CD4-positive, alpha-beta T cell treated with Interleukin-6 for 4 hours (primary cell): ENCODE measurements at regions not wholly inside any gene's neighbourhood (a gene's known extent, or its start where the extent isn't known, plus 50 kb on each side); places are given as distances from the start of the nearest gene placed in this dataset.

Experiments
- DNase-seq: peaks from one replicate; pipeline ENCODE4 v3.0.0-alpha.2; 2020; ENCODE audit warnings: mixed read lengths

DNA sequence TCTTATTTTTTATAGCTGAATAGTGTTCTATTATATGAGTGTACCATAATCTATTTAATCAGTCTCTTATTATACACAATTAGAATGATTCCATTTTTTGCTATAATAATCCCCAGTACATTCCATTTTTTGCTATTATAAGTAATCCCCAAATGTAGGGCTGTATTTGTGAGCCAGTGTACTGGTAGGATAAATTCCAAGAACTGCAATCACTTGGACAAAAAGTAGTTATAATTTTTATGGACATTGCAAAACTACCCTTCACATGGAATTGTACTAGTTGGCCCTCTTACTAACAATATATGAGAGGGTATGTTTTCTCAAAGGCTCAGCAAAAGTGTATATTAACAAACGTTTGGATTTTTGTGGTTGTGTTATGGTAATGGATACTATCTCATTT, 481.7 kb upstream of the CLINT1 start:
- no peak for DNase-seq

DNA sequence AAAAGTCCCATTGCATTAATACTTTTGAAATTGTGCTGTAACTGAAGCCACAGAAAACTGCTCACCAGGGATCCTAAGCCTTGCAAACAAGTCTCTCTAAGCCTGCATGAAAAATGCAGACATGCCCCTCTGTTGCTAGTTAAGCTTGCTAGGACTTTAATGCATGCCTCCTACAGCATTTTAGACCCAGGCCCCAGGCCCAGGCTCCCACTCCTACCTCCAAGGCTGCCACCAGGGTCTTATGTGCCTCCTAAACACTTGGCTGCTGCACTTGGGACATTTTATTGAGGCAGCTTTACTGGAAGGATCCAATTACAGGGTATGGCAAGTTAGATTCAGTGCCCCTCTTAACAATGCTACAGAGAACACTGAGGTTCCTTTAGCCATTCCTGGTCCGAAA, 467.3 kb upstream of the CLINT1 start:
- DNase-seq = no peak

DNA sequence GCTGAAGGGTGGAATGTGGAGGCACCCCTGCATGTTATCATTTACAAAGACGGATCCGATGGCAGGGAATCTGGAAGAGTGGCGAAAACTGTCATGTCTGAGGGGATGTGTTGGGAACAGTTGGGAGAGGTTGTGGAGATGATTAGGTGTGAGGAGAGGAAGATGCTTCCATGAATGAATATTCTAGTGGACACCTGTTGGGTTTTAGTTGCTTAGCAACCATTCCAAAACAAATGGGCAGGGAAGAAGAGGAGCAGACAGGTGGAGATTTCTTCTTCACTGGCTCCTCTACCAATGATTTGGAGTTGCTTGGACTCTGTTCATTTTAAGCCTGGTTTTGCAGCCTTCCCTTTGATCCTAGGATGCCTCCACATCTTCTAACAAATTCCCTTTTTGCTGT, 465.3 kb upstream of the CLINT1 start:
- no peak for DNase-seq

DNA sequence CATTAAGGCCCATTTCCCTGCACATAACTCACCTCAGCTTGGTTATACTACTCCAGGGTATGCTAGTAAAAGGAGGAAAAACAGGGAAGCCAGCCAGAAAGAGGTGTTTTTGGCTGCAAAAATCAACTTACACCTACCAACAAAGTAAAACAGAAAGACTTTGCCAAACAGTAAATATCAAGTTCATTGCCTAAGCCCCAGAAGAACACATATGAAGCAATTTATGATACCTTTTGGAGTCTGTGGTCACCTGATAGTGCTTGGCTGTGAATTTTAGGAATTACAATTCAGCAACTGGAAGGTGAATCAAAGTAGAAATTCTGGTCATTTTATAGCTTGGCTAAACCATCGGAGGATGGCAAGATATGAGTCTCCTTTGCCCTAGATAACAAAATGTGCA, 463.7 kb upstream of the CLINT1 start:
- DNase-seq = no peak

DNA sequence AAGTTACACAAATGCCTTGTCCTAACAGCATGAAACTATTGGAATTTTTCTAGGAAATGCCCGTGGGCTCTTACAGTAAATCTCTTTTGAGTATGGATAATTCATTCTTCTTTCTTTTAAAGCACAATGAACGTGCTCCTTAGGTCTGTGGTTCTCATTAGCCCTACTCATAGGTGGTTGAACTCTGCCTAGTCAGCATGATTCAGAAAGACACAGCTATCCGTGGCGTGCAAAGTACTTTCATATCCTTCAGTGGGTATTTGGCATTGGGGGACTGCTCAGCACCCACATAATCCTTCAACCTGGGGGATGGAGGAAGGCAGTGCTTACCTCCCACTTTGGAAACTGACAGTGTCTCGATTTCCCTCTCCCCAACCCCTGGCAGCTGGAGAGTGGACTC, 462.0 kb upstream of the CLINT1 start:
- no peak for DNase-seq

DNA sequence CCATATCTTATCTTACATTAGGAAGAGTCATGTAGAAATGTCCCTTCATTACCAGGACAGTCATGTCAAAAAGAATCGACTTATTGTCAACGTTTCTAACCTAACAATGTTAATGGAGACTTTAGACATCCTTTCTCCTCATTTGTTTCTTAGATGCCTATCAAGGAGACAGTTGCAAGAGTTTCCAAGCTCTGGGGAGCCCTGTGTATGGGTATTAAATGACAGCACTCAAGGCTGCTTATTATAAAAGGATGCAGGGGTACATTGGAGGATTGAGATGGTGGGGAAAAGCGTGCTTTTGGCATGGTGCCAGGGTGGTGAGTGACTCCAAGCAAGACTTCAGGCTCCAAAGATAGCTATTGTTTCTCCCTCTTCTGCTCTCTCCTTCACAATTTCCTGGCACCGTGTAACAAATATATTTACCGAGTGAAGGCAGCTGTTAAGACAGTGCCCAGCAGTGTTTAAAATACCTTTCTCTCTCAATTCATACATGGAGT, 461.3 kb upstream of the CLINT1 start:
- no peak for DNase-seq

DNA sequence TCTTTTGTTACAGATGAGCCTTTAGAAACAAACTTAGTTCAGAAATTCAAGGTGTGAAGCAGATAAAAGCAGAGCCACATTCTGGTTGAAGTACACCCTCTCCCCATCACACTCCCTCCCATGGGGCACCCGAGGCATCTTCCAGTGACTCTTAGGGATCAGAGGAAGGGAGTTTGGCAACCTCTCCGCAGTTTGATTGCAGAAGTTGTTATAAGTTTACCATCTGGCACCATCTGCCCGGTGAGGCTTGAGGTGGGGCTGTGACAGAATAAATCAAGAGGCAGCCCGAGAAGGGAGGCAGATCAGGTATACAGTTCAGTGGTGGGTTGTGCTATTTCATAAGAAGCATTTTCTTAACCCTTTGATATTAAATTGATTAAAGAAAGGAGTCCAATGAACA, 458.6 kb upstream of the CLINT1 start:
- DNase-seq = no peak

DNA sequence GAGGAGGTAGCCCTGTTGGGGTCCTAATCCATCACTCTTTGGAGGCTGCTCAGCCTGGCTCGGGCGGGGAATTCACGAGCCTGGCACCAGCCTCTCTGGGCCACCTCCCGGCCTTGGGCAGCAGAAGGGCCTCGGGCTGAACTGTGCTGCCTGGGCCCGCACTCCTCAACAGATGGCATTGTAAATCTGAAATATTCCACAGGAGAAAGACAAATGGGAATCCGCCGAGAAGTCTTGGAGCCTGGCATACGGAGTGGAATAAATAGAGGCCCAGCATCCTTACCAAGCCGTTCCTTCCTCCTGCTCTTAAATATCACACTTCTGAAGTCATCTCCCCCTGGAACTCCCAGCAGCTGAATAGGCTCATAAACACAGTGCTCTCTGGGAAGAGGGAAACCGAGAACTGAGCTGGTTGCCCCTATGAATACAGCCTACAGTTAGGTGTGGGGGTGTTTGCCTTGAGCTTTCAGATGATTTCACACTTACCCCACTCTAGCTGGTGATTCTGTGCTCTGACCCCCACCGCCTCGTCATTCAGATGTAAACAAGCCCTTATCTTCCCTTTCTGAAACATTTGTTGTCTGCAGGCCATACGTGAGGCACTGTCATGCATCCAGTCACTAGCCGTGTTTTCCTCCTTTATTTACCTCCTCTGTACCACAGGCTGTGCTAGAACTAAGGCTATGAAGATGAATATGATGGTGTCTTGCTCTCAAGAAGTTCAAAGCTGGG, 455.0 kb upstream of the CLINT1 start:
- no peak for DNase-seq

DNA sequence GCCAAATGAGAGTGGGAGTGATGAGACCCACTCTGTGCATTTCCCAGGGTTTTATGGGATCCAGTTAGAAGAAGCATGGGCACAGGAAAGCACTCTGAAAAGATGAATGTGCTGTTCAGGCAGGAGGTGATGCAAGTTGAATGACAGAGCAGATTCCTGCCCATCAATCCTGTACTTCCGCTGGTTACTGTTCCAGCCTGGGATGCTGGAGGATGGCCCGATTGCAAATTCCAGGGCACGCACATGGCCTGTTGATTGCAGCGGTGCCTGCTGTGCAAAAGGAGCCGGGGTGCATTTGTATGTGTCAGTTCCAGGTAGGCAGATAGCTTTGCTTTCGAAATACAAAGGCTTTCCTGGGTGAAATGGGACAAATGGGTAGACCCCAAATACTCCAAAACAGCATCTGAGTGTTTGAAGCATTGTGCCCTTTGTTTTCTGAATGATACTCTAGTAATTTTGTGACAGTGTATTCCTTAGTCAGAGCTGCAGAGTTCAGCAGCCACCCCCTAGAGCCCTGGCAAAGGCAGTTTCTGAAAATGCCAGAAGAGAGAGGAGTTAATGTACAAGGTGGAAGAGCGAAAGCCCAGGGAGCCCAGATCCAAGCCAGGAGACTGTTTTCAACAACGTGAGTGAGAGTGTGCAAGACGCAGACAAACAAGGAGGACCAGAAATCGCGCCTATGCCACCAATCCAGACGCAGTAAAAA, 454.2 kb upstream of the CLINT1 start:
- DNase-seq = no peak

DNA sequence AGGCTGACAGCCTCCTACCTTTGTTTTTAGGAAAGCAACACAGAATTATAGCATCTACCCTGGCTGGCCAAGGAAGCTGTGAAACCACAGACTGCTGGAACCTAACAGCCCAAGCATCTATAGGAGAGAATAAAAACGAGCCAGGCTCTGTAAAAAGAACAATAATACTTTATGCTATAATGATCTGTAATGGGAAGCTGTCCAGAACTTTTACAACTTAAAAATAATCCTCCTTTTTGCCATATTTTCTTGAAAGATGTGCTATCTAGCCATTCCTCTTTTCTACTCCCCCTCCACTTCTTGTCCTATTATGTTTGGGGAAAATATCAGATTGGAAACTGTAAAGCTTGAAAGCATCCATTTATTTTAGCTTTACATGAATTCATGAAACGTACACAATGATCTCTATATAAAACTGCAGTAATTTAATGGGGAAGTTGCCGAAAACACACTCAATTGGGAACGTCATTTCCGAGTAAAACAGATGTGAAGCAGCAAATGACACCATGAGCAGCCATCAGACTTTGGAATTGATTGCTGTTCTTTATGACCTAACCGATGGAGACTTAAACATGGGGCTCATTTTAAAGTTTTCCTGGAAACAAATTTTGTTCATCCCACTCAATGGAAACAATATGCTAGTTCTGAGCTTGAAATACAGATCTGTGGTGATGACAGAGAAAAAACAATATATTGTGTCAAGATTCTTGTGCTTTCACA, 450.3 kb upstream of the CLINT1 start:
- no peak for DNase-seq

DNA sequence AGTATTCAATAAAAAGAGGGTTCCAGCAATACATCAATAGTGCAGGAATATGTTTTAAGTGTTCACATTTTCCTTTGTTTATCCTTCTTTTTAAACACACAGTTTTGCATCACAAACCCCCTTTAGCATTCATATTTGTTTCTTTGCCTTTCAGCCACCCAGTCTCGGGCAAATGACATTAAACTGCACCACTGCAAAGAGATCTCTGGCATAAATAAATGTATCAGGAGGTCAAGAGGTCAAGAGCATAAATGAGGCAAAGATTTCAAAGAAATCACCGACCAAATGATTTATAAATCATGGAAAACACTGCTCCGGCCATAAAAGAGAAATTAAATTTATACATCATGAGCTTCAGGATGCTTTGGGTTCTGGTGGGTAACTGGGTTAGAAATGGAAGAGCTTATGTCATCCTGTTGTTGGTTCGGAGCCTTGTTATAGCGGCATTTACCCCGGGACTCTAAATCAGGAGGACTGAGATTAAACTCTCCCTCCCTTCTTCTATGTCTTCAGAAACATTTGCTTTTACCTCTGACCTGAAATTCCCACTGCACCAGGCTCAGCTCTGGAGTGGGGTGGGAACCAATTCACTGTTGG, 449.6 kb upstream of the CLINT1 start:
- no peak for DNase-seq

DNA sequence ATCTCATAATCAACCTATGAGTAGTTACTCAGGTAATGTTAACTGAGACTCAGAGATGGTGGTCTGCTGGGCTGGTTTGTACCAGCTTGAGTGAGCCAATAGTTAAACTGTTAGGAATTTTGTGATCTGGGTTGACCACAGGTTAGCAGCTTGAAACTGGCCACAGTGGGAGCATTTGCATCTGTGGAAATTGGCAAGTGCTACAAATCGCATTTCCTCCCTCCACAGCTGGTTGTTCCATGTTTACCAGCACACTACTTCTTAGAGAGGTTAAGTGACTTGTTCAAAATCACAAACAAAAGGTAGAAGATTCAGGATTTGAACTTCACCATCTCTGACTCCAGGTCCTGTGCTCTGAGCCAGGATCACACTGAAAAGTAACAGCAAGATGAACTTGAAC, 446.9 kb upstream of the CLINT1 start:
- DNase-seq = no peak

DNA sequence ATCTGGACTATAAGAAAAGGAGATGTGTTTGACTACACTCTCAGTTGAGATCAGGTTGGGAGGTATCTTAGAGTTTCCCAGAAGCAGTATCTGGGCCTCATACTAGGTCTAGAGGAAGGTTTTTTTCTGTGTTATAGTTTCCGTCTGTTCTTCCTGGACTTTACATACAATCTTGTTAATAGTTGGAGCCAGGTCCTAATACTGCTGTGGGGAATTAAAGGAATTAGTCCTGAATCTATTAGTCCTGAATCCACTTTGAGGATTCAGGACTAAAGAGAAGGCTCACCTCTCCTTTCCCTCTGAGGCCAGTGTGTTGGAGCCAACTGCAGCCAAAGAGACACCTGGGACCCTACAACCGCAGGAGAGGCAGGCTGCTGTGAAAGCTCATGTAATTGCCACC, 445.7 kb upstream of the CLINT1 start:
- no peak for DNase-seq

DNA sequence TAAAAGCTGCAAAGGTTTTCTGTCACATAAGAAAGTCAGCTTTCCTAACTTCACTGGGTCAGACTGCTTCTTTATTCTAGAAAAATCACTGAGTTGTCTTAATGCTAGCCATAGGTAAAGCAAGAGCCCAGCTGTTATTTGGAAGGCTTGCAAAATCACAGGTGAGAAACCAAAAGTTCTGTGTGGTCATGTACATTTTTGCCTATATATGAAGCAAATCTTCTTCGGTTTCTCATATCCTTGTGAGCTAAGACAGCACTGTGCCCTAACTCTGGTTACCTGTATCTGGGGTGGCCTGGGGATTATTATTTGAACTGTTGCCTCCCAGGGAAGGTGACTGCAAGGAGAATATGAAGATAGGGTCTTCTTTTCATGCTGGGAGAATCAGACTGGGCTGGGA, 444.9 kb upstream of the CLINT1 start:
- DNase-seq = no peak

DNA sequence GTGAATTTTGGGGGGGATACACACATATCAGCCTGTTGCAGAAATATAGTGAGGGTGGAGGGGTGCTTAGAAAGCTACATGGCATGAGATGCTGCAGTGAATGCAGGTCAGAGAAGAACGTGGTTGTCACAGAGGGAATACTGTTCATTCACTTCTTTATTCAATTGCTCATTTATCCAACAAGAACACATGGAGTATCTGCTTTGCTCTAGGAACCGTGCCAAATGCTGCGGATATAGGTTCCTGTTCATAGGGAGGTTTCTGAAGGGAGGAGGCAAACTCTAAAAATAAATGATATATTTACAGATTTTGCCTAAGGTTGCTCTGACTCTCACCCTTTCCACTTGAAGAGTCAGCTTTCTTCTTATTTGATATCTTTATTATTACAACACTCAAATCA, 444.3 kb upstream of the CLINT1 start:
- DNase-seq = no peak

DNA sequence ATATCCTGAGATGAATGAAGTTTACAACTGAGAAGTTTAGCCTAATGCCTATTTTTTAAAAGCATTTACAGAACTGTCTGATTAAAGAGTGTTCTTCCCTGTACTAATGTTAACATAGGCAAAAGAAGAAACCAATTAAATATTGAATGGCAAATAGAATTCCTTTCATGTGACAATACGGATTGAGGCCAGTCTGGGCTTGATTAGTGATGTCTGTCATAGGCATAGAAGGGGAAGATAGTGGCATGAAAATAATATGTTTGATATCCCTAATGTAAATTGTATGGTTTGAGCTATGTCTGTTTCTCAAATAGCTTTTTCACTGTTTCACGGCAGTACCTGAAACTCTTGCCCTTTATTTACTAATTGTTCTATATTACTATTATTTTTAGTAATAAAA, 443.1 kb upstream of the CLINT1 start:
- no peak for DNase-seq

DNA sequence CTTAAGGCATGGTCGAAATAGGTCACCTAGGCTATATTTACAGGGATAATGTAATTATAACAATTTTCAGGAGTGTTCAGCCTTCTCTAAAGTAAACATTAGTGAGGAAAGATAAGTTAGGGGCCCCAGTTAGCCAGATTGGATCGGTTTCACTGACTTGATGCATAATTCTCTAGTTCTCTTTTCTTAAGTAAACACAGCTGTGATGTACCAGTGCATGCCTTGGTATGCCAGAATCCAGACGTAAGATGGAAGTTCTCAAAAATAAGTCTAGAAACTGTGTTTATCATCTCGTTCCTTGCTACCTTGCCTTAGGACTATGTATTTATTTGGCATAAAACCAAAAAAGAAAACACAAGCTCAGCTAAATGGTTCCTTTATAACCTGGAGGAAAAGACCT, 442.2 kb upstream of the CLINT1 start:
- DNase-seq = no peak

DNA sequence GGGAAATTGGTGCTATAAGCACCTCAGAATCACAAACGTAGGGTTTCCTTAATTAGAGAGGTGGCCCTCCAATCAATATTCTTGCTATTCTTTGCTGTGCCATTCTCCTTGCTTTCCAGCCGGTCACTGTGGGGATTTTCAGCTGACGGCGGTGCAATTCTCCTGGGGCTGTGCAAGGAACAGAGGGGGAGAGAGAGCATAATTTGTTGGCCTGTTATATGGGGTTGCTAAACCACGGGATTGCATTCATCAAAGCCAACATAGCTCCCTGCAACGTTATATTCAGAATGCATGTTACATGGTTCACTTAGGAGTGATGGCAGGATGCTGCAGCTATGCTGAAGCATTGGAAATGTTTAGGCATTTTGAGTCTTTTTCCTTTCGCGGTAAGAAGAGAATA, 441.3 kb upstream of the CLINT1 start:
- DNase-seq = no peak

DNA sequence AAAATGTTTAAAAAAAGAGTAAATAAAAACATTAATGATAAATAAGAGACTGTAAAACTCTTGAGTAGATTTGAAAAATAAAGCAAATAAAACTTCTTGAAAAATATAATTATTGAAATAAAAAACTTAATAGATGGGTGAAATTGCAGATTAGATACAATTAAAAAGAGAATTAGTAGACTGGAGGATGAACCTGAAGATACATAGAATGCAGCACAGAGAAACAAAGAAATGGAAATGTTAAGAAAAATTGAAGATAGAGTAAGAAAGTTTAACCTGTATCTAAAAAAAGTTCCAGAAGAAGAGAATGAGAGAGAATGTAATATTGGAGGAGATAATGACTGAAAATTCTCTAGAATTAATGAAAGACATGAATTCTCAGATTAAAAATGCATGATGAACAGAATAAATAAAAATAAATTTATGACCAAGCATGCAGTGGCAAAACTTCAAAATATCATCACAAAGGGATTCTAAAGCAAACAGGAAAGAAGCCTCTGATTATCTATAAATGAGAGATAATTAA, 438.1 kb upstream of the CLINT1 start:
- DNase-seq = no peak

DNA sequence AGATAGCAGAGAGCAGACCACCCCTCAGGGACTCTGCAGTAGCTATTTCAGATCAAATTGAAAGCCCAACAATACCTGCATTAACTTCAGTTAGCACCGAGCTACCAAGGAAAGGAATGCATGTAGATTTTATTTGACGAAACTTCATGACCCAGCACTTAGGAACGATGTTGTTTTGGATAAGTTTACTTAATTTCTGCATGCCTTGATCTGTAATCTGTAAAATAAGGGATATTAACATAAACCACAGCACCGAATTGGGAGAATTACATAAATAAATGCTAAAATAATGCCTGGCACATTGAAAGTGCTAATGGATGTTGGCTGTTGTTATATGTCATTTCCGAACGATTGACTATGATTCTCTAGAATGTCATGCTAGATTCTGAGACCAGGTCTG, 435.8 kb upstream of the CLINT1 start:
- no peak for DNase-seq

DNA sequence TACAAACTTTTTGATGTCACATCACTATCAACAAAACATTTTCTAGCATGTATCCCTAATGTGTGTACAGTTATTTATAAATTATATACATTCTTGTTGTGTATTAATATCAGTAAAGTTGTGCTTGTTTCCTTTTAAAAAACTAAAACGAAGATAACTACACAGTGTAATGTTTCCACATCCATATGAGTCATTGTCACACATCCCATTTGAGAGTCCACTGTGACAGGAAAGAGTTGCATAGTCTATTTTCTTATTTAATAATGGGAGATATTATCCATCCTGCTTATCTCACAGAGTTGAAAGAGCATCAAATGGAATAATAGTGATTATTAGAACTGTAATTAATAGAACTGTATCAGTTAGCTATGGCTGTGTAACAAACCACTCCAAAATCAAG, 434.0 kb upstream of the CLINT1 start:
- no peak for DNase-seq

DNA sequence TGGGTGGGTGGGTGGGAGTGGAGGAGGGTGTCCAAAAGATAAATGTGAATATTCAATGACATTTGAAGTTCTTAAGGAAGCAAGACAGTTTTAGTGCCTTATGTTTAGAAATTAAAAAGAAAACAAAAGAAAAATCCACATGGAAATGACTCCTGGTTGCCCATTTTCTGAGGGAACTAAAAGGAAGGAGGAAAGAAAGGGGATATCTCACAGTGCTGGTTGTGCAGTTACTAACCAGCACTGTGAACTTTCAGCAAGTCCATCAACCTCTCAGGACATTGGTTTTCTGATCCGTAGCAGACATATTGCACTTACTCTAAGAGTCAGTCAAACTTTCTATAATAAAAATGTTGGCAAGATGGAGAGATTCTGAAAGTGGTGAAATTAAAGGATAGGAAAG, 431.0 kb upstream of the CLINT1 start:
- no peak for DNase-seq

DNA sequence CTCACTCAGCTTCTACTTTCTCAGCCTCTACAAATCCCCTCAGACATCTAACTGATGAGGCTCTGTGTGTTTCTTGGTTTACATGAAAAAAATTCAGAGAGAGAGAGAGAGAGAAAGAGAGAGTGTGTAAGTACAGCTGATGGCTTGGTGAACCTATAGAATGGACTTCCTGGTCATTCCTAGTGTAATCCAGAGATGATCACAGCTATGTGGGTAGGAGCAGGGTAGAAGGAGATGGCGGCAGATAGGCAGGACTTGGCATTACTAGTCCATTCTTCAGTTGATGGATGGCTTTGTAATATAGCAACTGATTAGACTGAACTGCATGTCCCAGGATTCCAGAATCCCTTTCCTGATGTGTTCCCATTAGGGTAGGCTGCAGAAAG, 429.3 kb upstream of the CLINT1 start:
- no peak for DNase-seq
